CD4-positive, alpha-beta T cell treated with Interleukin-21 for 1 hour (primary cell): ENCODE measurements at regions not wholly inside any gene's neighbourhood (a gene's known extent, or its start where the extent isn't known, plus 50 kb on each side); places are given as distances from the start of the nearest gene placed in this dataset.

Source experiments
- DNase-seq: peaks from one replicate; pipeline ENCODE4 v3.0.0-alpha.2; 2020

GRCh38 chr16:88290850-88291830, 91.6 kb upstream of the ZNF469 start:
- DNase-seq: no peak

GRCh38 chr16:88292007-88292970, 90.5 kb upstream of the ZNF469 start:
- DNase-seq: no peak

- no peak for DNase-seq
Measured at GRCh38 chr16:88293097-88293496, 89.7 kb upstream of the ZNF469 start.

- DNase-seq: no peak
Measured at GRCh38 chr16:88295671-88296436, 86.9 kb upstream of the ZNF469 start.

GRCh38 chr16:88296437-88297177, 86.2 kb upstream of the ZNF469 start:
- no peak for DNase-seq

GRCh38 chr16:88297178-88297720, 85.5 kb upstream of the ZNF469 start:
- DNase-seq: no peak

GRCh38 chr16:88298181-88298832, 84.5 kb upstream of the ZNF469 start:
- no peak for DNase-seq

GRCh38 chr16:88298833-88299745, 83.7 kb upstream of the ZNF469 start:
- DNase-seq: no peak

GRCh38 chr16:88299751-88300462, 82.9 kb upstream of the ZNF469 start:
- DNase-seq: no peak

GRCh38 chr16:88300463-88300835, 82.3 kb upstream of the ZNF469 start:
- no peak for DNase-seq

- DNase-seq: no peak
Measured at GRCh38 chr16:88301431-88301830, 81.3 kb upstream of the ZNF469 start.

- DNase-seq: no peak
Measured at GRCh38 chr16:88301886-88302285, 80.9 kb upstream of the ZNF469 start.

- no peak for DNase-seq
Measured at GRCh38 chr16:88302666-88303065, 80.1 kb upstream of the ZNF469 start.

- DNase-seq: no peak
Measured at GRCh38 chr16:88303405-88303804, 79.4 kb upstream of the ZNF469 start.

- DNase-seq: no peak
Measured at GRCh38 chr16:88303890-88304819, 78.6 kb upstream of the ZNF469 start.

GRCh38 chr16:88305176-88305575, 77.6 kb upstream of the ZNF469 start:
- no peak for DNase-seq

- DNase-seq: no peak
Measured at GRCh38 chr16:88306411-88306810, 76.3 kb upstream of the ZNF469 start.

GRCh38 chr16:88306860-88307545, 75.8 kb upstream of the ZNF469 start:
- no peak for DNase-seq
